ACHN (cell line): ENCODE measurements at regions not wholly inside any gene's neighbourhood (a gene's known extent, or its start where the extent isn't known, plus 50 kb on each side); places are given as distances from the start of the nearest gene placed in this dataset.

Experiments
- DNase-seq: peaks from one replicate; pipeline ENCODE4 v3.0.0-alpha.2; 2015
- in situ Hi-C: cut with HindIII; loops from 2 replicates; pipeline ENCODE4 v1.10.0; 2017; ENCODE audit warnings: low sequenced_read_pairs, low pct_ligation_motif_present, low pct_unique_long_range_greater_than_20kb

GRCh38 chr6:164208371-164208770, 793.9 kb downstream of the QKI start:
- no peak for DNase-seq
- in situ Hi-C loops, result no loop called here

DNA sequence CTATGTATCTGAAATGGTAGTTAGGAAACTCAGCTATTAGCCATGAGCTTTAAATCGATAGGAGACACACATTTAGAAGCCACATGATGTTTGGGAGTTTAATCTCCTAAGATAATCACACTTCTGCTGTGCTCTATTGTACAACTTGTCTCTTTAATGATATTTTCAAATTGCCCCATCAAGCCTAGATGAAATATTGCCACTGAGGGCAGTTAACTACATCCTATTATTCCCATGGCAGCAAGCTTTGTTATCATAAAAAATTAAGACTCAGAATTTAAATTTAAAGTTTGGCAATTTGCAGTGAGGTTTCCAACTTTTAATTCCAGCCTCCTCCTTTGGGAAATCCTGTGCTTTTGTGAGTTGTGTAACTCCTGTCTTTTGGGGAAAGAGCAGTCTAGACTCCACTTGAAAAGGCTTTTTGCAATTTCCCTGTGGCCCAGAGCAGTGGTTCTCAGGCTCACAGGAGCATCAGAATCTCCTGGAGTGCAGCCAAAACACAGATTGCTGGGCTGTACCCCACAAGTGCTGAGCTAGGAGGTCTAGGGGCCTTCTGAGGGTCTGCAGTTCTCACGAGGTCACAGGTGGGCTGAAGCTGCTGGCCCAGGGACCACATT, 792.4 kb downstream of the QKI start:
- in situ Hi-C loops, result no loop called here
- DNase-seq, result no peak

DNA sequence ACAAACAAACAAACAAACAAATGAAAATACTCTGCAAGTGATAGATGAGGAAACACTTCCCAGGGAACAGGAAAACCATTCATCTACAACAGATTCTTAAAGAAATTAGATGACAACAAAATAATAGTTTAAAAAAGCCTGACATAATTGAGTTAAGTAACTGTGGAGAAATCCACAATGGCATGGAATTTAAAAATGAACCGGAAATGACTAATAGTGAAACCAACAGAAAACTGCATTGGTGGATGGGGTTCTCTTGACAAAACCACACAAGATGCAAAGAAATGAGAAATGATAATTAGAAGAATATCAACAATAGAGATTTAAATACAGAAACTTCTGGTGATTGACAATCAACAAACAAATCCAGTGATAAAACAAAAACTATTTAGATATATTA, 785.6 kb downstream of the QKI start:
- in situ Hi-C loops, result no loop called here
- no peak for DNase-seq

DNA sequence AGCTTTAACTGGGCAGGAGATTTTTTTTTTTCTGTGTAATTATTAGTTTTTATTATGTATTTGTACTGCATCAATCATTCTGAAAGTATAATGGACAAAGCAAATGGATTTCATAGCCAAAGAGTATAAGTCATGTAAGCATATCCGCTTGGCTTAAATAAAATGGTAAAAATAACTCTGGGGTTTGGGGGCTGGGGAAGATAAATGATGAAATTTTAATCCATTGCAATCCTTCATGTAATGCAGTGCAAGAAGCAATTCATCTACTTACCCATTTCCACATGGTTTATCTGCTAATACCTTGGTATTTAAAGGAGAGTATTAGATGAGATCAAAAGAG, 781.4 kb downstream of the QKI start:
- DNase-seq, result no peak
- in situ Hi-C loops, result no loop called here

- in situ Hi-C loops, result no loop called here
- no peak for DNase-seq
Observed at GRCh38 chr6:164195278-164195941, 780.9 kb downstream of the QKI start.

DNA sequence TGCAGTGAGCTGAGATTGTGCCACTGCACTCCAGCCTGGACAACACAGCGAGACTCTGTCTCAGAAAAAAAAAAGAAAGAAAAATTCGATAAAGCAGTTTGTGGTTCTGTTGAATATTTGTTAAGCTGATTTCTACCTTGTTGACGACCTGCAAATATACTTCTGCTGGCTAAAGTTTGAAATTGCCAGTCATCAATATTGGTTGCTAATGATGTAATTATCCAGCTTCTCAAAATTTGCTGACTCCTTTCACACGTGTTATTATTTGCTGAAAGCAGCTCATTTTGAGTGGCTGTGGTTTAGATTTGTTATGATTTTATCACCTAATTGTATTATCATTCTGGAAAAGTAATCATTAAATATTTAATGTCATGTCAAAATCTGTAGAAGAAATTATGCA, 774.3 kb downstream of the QKI start:
- no peak for DNase-seq
- in situ Hi-C loops, result no loop called here

GRCh38 chr6:164185471-164185871, 771.0 kb downstream of the QKI start:
- DNase-seq, result no peak
- in situ Hi-C loops, result no loop called here

GRCh38 chr6:164184410-164184809, 769.9 kb downstream of the QKI start:
- in situ Hi-C loops, result no loop called here
- no peak for DNase-seq

- DNase-seq, result no peak
- in situ Hi-C loops, result no loop called here
Observed at GRCh38 chr6:164183556-164184123, 769.1 kb downstream of the QKI start.

DNA sequence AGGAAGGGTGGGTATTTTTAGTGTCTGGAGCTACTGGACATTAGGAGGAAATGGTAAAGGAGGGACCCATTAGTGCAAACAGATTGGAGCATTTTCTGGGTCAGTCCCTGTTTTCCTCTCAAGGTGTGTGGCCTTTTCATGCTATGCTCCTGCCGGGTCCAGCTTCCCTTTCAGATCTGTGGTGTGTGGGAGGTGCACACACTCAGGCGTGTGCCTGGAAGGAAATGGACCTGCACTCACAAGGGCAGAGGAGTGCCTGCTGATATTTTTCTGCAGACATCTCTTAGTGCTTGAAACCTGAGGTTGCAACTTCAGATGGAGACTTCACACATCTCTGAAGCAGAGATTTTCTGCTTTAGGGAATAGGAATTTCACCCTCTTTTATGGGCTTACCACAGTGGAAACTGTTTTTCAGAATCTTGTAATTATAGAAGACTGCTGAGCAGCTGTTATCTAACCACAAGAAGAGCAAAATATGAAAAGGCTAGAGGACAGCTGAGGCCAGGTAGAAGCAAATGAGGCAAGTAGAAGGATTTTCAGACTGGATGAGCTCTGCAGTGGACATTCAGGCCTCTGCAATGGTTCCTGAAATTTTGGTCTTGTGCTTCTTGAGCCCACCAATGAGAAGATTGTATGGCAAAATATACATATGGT, 764.3 kb downstream of the QKI start:
- in situ Hi-C loops, result no loop called here
- no peak for DNase-seq

- in situ Hi-C loops, result no loop called here
- no peak for DNase-seq
Observed at GRCh38 chr6:164169355-164169754, 754.8 kb downstream of the QKI start.

DNA sequence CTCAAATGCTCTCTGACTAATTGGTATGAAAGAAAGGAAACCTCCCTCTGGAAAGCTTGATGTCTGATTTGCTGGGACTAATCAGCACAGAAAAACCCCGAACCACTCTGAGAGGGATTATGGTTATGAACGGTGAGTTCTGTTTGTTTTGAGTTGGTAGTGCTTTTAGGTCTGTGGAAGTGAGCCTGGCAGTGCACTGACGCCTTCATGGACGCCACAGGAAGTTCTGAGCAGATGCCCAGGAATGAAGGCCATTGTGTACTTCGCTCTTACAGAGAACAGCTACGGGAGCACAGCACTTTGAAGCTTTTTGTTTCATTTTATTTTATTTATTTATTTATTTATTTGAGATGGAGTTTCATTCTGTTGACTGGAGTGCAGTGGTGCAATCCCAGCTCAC, 754.1 kb downstream of the QKI start:
- in situ Hi-C loops, result no loop called here
- no peak for DNase-seq

DNA sequence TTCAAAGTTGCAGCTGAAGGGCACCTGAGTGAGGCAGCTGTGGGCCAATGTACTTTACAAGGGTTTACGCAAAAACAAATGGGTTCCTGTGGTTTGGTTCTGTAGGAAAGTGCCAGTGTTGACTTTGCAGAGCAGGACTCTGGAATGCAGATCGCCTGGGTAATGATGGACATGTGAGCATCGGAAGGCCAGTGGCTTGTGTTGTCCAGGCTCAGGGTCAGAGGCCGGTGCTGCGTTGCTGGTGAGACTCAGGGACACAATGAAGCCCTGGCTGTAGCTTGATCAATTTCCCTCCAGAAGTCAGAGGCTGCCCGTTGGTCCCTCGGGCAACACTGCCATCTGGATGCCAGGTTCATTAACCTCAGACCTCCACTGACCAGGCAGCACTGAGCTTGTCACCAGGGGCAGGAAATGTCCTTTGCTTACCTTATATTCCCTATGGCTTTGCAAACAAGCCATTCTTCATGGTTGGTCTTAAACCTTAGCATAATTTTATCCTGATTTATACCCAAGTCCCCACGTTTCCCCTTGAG, 753.4 kb downstream of the QKI start:
- in situ Hi-C loops, result no loop called here
- no peak for DNase-seq

- in situ Hi-C loops, result no loop called here
- no peak for DNase-seq
Observed at GRCh38 chr6:164166996-164167395, 752.5 kb downstream of the QKI start.

GRCh38 chr6:164166515-164166914, 752.0 kb downstream of the QKI start:
- DNase-seq, result no peak
- in situ Hi-C loops, result no loop called here

DNA sequence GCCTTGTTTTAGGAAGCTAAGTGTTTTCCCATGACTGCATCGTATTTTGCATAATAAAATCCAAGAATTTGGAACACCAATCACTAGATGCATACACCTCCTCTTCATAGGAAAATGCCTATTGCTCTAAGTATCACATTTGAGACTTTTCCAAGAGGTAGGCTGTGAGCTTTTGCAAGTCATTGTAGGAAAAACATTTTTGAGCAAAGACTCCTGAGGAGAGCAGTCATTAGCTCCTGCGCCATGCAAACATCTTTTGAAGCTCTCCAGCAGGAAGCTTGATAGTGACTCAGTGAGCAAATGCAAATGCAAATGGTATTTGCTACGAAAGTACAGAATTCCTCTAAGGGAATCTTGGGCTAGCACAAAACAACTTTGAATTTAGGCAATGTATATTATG, 750.4 kb downstream of the QKI start:
- DNase-seq, result no peak
- in situ Hi-C loops, result no loop called here

GRCh38 chr6:164163239-164163638, 748.7 kb downstream of the QKI start:
- DNase-seq, result no peak
- in situ Hi-C loops, result no loop called here

GRCh38 chr6:164159061-164159460, 744.5 kb downstream of the QKI start:
- in situ Hi-C loops, result no loop called here

DNA sequence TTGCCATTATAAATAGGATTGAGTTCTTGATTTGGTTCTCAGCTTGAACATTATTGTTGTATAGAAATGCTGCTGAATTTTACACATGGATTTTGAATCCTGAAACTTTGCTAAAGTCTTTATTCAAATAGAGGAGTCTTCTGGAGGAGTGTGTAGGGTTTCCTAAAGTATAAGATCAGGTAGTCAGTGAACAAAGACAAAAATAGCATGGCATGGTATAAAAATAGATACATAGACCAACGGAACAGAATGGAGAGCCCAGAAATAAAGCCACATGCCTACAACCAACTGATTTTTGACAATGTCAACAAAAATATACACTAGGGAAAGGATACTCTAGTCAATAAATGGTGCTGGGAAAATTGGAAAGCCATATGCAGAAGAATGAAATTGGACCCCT, 740.1 kb downstream of the QKI start:
- in situ Hi-C loops, result no loop called here
- DNase-seq, result no peak

More at GRCh38 chr6:164159061-164159460, 744.5 kb downstream of the QKI start:
- no peak for DNase-seq

- in situ Hi-C loops, result no loop called here
- no peak for DNase-seq
Observed at GRCh38 chr6:164152611-164153010, 738.1 kb downstream of the QKI start.
